HG02798 (cell line): ENCODE measurements at regions not wholly inside any gene's neighbourhood (a gene's known extent, or its start where the extent isn't known, plus 50 kb on each side); places are given as distances from the start of the nearest gene placed in this dataset.
"Not testable (repeated sequence)": the region's sequence is repeated elsewhere in the genome, so short reads cannot be mapped to it uniquely, and the experiment has no call there.

Source experiments
- ATAC-seq: cut with Tn5 transposase; IDR thresholded peaks from one replicate; pipeline ENCODE4 v1.9.1; 2021; ENCODE audit warnings: mild to moderate bottlenecking; ENCODE audit not compliant: unreplicated experiment, poor library complexity

DNA sequence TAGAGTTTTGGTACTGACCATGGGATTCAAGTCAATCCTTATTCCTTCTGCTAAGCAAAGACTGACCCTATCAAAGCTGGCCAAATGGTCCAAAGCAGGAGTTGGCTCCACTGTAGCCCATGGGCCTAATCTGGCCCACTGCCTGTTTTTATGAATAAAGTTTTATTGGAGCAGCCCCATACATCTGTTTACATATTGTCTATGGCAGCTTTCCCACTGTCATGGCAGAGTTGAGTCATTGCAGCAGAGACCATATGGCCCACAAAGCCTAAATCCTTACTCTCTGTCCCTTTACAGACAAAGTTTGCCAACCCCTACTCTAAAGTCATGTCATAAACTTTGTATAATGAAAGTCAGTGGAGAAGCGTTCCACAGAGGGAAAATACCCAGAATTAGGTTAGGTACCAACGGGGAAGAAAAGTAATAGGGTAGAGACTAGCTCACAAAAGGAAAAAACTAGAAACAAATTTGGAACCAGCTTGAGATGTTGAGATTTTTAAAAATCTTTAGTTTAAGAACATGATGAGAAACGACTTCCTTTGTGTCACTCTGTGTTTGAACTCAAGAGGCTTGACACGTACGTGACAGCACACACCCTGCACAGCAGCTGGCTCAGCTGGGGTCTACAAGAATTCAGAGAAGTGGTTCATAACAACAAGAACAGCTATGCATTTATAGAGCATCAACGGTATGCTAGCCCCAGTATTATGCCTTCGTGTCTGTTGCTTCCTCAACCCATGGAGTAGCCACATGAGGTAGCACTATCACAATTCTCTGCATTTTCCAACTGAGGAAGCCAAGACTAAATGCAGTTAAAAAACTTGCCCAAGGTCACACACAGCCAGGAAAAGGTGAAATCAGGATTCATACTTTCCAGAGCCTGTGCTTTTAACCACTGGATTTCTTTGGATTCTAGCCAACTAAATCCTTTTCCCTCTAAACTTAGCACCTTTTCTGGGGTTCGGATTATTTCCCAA lies 198.9 kb upstream of the WWC1 start:
- no peak for ATAC-seq

DNA sequence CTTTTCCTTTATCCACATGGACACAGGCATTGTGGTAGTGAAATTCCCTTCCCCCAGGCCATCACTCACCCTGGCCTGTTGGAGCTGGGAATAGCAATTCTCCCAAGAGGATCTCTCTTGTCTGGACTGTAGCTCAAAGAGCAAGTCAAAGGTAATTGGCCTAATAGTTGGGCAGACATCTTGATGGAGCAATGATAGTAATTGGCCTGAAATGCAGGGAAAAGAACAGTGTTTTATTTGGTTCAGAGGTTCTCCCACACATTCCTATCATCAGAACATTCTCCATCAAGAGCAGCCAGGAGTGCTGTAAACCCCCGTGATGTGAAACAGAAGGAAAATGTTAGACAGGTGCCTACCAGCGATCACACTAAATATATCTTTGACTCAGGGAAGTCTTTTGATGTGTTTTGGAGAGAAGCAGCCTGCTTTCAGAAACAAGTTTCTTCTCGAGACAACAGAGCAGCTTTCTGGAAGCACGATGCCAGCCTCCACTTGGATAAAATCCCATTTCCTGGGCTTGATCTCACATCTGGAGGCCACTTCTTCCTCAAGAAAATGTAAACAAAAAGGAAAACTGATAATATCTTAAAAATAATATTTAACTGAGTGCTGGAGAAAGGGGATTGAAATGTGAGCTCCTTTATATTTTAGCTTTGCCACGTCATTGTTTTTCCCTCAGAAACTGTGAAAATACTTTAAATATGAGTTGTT lies 198.1 kb upstream of the WWC1 start:
- no peak for ATAC-seq

DNA sequence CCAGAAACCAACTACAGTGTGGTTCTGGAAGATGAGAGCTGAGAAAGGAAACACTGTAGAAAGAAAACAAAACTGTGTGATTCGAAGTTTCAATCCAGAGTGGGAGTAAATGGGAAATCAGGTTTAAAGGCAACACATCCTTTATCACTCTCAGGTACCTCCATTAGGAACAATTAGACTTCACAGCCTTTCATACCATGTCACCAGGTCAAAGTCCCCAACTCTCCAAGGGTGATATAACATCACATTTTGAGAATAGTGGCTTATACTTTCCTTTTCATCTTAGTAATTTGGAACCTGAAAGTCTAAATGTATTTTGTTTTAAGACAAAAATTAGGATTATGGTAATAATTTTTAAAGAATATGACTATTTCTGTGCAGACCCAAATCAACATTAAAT lies 194.9 kb upstream of the WWC1 start:
- no peak for ATAC-seq

- ATAC-seq = no peak
Observed at GRCh38 chr5:168097876-168098653, 193.4 kb upstream of the WWC1 start.

DNA sequence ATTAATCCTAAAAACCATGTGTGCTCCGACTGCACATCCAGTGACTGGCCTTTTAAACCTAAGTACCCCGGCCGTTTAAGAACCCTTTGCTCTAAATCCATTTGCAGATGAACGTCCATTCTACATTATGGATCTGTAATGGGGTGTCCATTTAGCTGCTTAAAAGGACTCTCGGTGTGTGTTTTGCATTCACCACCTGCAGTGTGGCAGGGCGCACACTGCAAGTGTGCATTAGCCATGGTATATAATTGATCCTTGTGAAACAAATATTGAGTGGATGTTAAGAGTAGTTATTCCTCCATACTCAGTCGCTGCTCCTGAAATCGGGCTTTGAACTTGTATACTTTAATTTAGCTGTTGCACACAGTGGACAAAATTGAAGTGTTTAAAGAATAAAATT lies 190.1 kb upstream of the WWC1 start:
- no peak for ATAC-seq

DNA sequence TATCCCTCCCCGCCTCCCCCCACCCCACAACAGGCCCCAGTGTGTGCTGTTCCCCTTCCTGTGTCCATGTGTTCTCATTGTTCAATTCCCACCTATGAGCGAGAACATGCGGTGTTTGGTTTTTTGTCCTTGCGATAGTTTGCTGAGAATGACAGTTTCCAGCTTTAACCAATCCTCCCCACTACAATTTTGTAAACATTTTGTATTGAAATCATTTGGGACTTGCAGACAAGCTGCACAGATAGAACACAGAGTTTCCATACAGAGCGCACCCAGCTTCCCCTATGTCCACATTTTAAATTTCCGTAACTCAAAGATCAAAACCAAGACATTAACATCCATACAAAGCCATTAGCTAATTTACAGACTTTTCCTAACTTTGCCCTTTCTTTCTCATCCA lies 188.4 kb upstream of the WWC1 start:
- not testable (repeated sequence) for ATAC-seq

DNA sequence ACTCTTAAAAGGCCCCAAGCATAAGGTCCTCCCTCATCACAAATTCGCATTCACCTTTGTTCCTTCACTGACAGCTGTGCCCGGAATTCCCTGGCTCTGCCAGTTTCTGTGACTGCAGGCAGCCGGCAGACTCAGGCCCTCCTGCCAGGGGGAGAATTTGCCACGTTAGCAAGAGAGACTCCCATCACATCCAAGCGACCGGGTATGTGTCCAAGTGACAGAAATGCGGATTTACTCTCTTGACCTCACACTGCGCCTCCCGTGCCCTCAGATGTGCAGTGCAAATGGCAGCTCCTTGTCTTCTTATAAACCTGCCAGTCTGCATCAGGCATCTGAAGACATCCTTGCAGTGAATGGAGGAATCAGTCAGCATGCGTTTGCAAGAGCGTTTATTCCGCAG lies 187.1 kb upstream of the WWC1 start:
- ATAC-seq = no peak

DNA sequence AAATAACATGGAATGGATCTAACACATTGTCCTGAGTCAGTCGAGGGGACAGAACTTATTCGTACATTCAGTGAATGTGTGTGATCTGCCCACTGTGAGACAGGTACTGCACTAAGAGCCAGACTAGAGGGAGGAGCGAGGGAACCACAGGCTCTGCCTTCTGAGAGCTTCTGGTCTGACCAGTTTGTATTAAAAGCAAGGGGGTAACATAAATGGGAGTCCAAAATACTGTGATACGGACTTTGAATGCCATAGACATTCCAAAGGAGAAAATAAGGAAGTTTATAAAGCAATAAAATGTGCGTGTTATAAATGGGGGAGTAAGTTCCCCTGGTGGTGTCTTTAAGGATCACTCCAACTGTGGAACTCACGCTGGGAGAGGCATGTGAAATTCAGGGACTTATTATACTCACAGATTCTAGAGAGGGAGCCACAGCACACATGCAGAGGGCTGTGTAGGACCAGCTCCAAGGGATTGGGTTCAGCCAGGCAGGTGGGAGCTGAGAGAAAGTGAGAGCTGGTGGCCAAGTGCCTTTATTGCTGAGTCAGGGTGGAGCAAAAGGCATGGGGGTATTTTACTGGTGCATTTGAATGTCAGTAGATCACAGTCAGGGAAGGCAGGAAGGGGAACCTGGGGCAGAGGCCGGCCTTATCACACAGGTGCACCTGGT lies 186.5 kb upstream of the WWC1 start:
- ATAC-seq = no peak

- ATAC-seq = no peak
Observed at GRCh38 chr5:168106008-168106761, 185.3 kb upstream of the WWC1 start.

GRCh38 chr5:168109441-168109840 lies 182.0 kb upstream of the WWC1 start:
- no peak for ATAC-seq

GRCh38 chr5:168110384-168110783 lies 181.1 kb upstream of the WWC1 start:
- no peak for ATAC-seq

DNA sequence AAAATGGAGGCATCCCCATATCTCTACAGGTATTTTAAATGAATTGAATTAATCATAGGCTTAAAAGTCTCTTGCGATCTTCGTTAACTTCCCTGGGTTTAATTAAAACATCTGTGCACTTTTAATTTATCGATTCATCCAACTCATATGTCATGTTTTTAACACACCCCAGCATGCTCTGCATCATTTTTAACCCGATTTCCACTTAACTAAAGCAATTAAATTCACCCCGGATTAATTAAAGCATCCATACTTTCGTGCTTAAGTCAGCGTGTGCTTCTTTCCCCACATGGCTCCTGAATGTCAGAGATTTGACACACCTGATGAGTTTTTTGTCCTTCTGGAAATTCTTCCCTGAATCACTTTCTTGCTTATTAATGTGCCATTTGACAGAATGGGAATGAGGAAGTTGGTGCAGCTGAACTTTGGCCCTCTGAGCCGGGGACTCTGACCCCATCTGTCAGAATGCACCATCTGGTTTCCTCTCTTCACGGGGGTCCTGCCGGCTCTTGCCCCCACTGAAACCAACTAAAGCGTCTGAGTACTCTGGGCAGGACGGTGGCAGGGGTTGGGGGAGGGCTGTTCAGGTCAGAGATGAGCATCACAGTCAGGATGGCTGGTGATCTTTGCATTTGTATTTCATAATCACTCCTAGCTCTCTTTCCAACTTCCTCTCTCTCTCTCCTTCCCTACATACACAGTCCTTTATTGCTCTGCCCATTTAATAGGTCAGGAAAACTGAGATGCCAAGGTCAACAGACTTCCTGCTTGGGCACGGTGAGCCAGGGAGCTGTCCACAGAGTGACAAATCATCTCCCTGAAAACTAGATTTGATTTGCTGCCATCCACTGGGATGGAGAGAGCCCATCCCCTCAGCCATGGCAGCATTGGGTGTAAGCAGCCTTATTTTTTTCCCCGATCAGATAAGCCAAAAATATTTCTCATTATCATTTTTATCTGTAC lies 180.3 kb upstream of the WWC1 start:
- no peak for ATAC-seq

DNA sequence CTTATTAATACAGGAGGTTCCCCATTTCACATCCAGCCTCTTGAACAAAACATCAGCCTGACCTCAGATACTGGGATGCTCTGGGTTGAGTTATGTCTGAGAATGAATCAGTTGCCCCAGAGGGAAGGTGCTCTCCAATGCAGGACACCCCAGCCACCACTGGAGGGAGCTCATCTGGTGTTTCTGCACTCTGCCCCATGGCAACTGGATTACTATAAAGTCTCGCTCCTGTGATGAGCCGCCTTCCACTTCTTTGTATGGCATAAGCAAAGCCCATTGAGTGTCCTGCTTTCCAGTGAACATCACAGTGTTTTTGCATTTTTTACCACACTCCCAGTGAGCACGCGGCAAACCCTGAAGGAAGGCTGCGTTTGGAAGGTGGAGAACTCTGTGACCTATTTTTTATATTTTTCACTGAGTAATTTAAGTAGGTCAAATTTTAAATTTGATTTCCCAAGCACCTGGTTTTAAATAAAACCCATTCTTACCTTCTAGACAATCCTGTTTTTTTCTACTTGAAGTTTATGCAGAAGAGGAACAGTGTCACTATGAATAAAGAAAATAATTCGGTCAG lies 176.9 kb upstream of the WWC1 start:
- ATAC-seq = peak; percentile 93

DNA sequence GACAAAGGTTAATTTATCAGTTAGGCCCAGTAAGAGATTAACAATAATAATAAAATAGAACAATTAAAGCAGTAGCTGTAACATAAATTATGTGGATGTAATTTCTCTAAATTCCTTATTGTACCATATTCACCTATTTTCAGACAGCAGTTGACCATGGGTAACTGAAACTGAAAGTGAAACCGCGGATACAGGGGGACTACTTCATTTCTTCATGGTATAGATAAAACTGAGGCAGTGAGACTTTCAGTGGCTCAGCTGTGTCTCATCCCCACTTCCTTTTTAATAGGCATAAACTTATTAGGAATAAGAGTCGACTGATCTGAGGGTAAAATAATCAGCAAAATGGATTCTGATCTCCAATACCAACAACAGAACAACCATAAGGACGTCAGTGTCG lies 174.0 kb upstream of the WWC1 start:
- ATAC-seq = no peak

GRCh38 chr5:168118042-168118668 lies 173.3 kb upstream of the WWC1 start:
- ATAC-seq = no peak

DNA sequence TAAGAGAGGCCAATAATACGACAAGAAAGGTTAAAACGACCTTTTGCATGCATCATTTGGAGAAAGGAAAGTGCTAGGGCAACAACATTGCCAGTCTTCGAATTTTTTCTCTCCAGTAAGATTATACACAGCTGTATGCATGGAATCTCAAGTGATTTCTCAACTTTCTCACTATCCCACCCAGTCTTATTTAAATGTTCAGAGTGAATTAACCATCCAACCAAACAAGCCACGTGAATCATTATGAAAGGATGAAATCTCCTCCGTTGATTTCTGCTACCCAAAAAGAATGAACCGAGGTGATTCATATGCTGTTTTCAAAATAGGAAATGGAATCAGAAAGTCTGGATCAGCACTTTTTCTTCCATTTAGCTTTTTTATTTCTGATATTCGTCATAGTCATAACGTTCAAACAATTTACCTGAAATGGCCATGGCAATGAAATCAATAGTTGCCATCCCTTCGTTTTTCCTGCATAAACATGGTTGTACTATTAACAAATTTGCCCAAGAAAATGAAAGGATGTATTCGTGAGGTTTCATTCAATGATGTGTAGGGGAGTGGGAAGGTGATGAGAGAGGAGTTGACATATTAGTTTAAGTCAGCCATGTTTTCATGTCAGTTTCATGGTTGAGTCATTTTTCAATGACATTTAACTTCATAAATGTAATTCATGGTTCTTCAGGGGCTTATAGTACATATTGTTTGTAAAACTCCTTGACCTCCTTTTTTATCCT lies 170.9 kb upstream of the WWC1 start:
- no peak for ATAC-seq

GRCh38 chr5:168121138-168121494 lies 170.3 kb upstream of the WWC1 start:
- ATAC-seq = no peak
